ENCODE measurements at regions not wholly inside any gene's neighbourhood (a gene's known extent, or its start where the extent isn't known, plus 50 kb on each side); places are given as distances from the start of the nearest gene placed in this dataset.

DNA sequence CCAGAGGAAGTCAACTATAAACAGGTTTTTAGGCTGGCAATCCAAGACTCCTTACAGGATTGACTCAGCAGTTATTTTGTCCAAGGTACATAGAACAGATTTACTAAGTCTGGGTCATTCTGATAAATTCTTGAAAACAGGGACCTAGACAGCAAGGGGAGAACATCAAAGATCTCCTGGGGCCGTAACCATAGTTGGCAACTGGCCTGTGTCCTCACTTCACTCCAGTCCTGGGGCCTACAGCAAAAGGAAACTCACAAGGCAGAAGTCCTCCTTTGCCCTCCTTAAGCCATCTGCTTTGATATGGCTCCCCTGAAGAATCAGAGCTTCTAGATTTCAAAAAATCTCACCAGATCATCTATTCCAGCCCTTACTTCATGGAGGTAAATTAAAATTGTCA is 207.2 kb upstream of the IGF1 start:
- H3K27ac ChIP-seq (ENCODE audit: low read depth, low read length, poor library complexity, severe bottlenecking): no peak overlapping the region
- no peak overlapping the region for H2AFZ ChIP-seq (ENCODE audit: low read length)
- no peaks in the 10 kb centered on the region for H3K4me1 ChIP-seq (ENCODE audit: insufficient read depth, low read length, severe bottlenecking)
- H3K9ac ChIP-seq (ENCODE audit: low read length): no peak overlapping the region
- H3K27me3 ChIP-seq (ENCODE audit: insufficient read depth, low read length): no peaks in the 10 kb centered on the region
- TF ChIP-seq, protein P1, sequence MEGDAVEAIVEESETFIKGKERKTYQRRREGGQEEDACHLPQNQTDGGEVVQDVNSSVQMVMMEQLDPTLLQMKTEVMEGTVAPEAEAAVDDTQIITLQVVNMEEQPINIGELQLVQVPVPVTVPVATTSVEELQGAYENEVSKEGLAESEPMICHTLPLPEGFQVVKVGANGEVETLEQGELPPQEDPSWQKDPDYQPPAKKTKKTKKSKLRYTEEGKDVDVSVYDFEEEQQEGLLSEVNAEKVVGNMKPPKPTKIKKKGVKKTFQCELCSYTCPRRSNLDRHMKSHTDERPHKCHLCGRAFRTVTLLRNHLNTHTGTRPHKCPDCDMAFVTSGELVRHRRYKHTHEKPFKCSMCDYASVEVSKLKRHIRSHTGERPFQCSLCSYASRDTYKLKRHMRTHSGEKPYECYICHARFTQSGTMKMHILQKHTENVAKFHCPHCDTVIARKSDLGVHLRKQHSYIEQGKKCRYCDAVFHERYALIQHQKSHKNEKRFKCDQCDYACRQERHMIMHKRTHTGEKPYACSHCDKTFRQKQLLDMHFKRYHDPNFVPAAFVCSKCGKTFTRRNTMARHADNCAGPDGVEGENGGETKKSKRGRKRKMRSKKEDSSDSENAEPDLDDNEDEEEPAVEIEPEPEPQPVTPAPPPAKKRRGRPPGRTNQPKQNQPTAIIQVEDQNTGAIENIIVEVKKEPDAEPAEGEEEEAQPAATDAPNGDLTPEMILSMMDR (IDR thresholded peaks at IDR 0.05; ENCODE audit: low read length): no peak
- no peak for TF ChIP-seq EZH2 (IDR thresholded peaks at IDR 0.05; ENCODE audit: borderline replicate concordance, low read length)
- H3K9me2 ChIP-seq (ENCODE audit: low read depth, low read length): no peaks in the 10 kb centered on the region
- H3K4me3 ChIP-seq (ENCODE audit: low read depth, low read length, poor library complexity, severe bottlenecking): no peak overlapping the region
- no peaks in the 10 kb centered on the region for H3K79me2 ChIP-seq (ENCODE audit: insufficient read depth, low read length)
- H3F3A ChIP-seq (ENCODE audit: insufficient read depth, low read length): no peaks in the 10 kb centered on the region
- H4K20me1 ChIP-seq (ENCODE audit: insufficient read depth, low read length): no peaks in the 10 kb centered on the region
- no peaks in the 10 kb centered on the region for H3K36me3 ChIP-seq (ENCODE audit: insufficient read depth, low read length)
- no peaks in the 10 kb centered on the region for H3K9me3 ChIP-seq (ENCODE audit: low read length)
- H3K4me2 ChIP-seq (ENCODE audit: low read length): no peak overlapping the region

DNA sequence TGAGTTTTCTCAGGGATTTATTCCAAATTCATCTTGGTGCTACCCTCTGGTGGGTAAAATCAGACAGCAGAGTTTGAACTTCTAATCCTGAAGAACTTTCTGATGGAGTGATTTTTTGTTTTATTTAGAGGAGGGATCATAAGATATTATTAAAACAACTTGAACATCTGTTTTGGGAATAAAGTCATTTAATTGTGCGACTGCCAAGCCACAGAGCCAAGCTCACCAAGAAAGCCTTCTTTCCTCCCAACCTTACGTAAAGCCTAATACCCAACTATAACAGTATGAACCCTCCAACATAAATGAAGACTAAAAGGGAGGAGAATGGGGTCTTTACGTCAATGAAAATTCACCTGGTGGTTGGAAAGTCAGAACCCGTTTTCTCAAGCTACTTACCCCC is 205.5 kb upstream of the IGF1 start:
- H3F3A ChIP-seq (ENCODE audit: insufficient read depth, low read length): no peaks in the 10 kb centered on the region
- no peaks in the 10 kb centered on the region for H3K79me2 ChIP-seq (ENCODE audit: insufficient read depth, low read length)
- no peak overlapping the region for H2AFZ ChIP-seq (ENCODE audit: low read length)
- H3K9me3 ChIP-seq (ENCODE audit: low read length): no peaks in the 10 kb centered on the region
- H3K4me3 ChIP-seq (ENCODE audit: low read depth, low read length, poor library complexity, severe bottlenecking): no peak overlapping the region
- no peaks in the 10 kb centered on the region for H3K36me3 ChIP-seq (ENCODE audit: insufficient read depth, low read length)
- no peak overlapping the region for H3K4me2 ChIP-seq (ENCODE audit: low read length)
- no peaks in the 10 kb centered on the region for H4K20me1 ChIP-seq (ENCODE audit: insufficient read depth, low read length)
- TF ChIP-seq EZH2 (IDR thresholded peaks at IDR 0.05; ENCODE audit: borderline replicate concordance, low read length): no peak
- TF ChIP-seq, protein P1 (IDR thresholded peaks at IDR 0.05; ENCODE audit: low read length): no peak
- H3K27ac ChIP-seq (ENCODE audit: low read depth, low read length, poor library complexity, severe bottlenecking): no peak overlapping the region
- no peak overlapping the region for H3K9ac ChIP-seq (ENCODE audit: low read length)
- H3K4me1 ChIP-seq (ENCODE audit: insufficient read depth, low read length, severe bottlenecking): no peaks in the 10 kb centered on the region
- H3K9me2 ChIP-seq (ENCODE audit: low read depth, low read length): no peaks in the 10 kb centered on the region
- no peaks in the 10 kb centered on the region for H3K27me3 ChIP-seq (ENCODE audit: insufficient read depth, low read length)

GRCh38 chr12:102685172-102685571 is 204.8 kb upstream of the IGF1 start:
- no peak for TF ChIP-seq EZH2 (IDR thresholded peaks at IDR 0.05; ENCODE audit: borderline replicate concordance, low read length)
- TF ChIP-seq, protein P1 (IDR thresholded peaks at IDR 0.05; ENCODE audit: low read length): no peak
- H2AFZ ChIP-seq (ENCODE audit: low read length): no peak overlapping the region

More at GRCh38 chr12:102685172-102685571, 204.8 kb upstream of the IGF1 start:
- no peaks in the 10 kb centered on the region for H3K9me3 ChIP-seq (ENCODE audit: low read length)
- no peaks in the 10 kb centered on the region for H3K27me3 ChIP-seq (ENCODE audit: insufficient read depth, low read length)
- no peak overlapping the region for H3K4me2 ChIP-seq (ENCODE audit: low read length)
- no peaks in the 10 kb centered on the region for H3K36me3 ChIP-seq (ENCODE audit: insufficient read depth, low read length)
- H3K27ac ChIP-seq (ENCODE audit: low read depth, low read length, poor library complexity, severe bottlenecking): no peak overlapping the region
- no peak overlapping the region for H3K9ac ChIP-seq (ENCODE audit: low read length)
- H3K79me2 ChIP-seq (ENCODE audit: insufficient read depth, low read length): no peaks in the 10 kb centered on the region
- no peaks in the 10 kb centered on the region for H3F3A ChIP-seq (ENCODE audit: insufficient read depth, low read length)
- no peak overlapping the region for H3K4me3 ChIP-seq (ENCODE audit: low read depth, low read length, poor library complexity, severe bottlenecking)
- no peaks in the 10 kb centered on the region for H3K4me1 ChIP-seq (ENCODE audit: insufficient read depth, low read length, severe bottlenecking)
- no peaks in the 10 kb centered on the region for H4K20me1 ChIP-seq (ENCODE audit: insufficient read depth, low read length)
- no peaks in the 10 kb centered on the region for H3K9me2 ChIP-seq (ENCODE audit: low read depth, low read length)
